ENCODE measurements at regions not wholly inside any gene's neighbourhood (a gene's known extent, or its start where the extent isn't known, plus 50 kb on each side); places are given as distances from the start of the nearest gene placed in this dataset.

GRCh38 chr3:182436547-182436946, 356.8 kb upstream of the ATP11B start:
- POLR2A ChIA-PET: no interaction called here

GRCh38 chr3:182438398-182438797, 354.9 kb upstream of the ATP11B start:
- intact Hi-C loops (cut with micrococcal nuclease; ENCODE audit: unreplicated experiment) (no loop called here), in situ Hi-C loops (cut with HindIII; ENCODE audit: low pct_unique_long_range_greater_than_20kb, low sequenced_read_pairs) (no loop called here)
- no peak for TF ChIP-seq TCF7L2 (IDR thresholded peaks at IDR 0.05; ENCODE audit: low read depth, low read length)
- TF ChIP-seq SIN3A (IDR thresholded peaks at IDR 0.05; ENCODE audit: borderline replicate concordance, insufficient read depth, low read depth, low read length): no peak
- TF ChIP-seq POLR2AphosphoS5 (IDR thresholded peaks at IDR 0.05; ENCODE audit: low read depth, low read length): no peak
- TF ChIP-seq REST (IDR thresholded peaks at IDR 0.05; ENCODE audit: insufficient read depth in 1 of 2, low read depth in 2 of 2, low read length in 1 of 2): no peak
- TF ChIP-seq CTCF (IDR thresholded peaks at IDR 0.05): no peak
- ATAC-seq (no peak), DNase-seq (ENCODE audit: low read depth, low spot score) (no peak)
- Histone ChIP-seq H3K4me1 (ENCODE audit: control insufficient read depth, insufficient read depth, low read length) (no peaks in the 10 kb centered on the region), H3K36me3 (ENCODE audit: control insufficient read depth, insufficient read depth, low read length) (no peaks in the 10 kb centered on the region), H3K27me3 (ENCODE audit: control insufficient read depth, insufficient read depth, low read length) (no peaks in the 10 kb centered on the region), H3K4me3 (ENCODE audit: low read depth in 2 of 2, low read length in 2 of 2) (no peak overlapping the region), H3K9me3 (ENCODE audit: control insufficient read depth, insufficient read depth, low read depth, low read length) (no peaks in the 10 kb centered on the region), H3K27ac (ENCODE audit: low read length) (no peak overlapping the region)
- POLR2A ChIA-PET: no interaction called here
- CTCF ChIA-PET: no interaction called here
- no TSS peak for BruUV-seq (replicated peaks)

More at GRCh38 chr3:182436547-182436946, 356.8 kb upstream of the ATP11B start:
- H3K4me3 ChIP-seq (ENCODE audit: low read depth in 2 of 2, low read length in 2 of 2): no peak overlapping the region
- no peaks in the 10 kb centered on the region for H3K36me3 ChIP-seq (ENCODE audit: control insufficient read depth, insufficient read depth, low read length)
- no peaks in the 10 kb centered on the region for H3K4me1 ChIP-seq (ENCODE audit: control insufficient read depth, insufficient read depth, low read length)
- intact Hi-C loops (cut with micrococcal nuclease; ENCODE audit: unreplicated experiment) (no loop called here), in situ Hi-C loops (cut with HindIII; ENCODE audit: low pct_unique_long_range_greater_than_20kb, low sequenced_read_pairs) (no loop called here)
- CTCF ChIA-PET: no interaction called here
- H3K9me3 ChIP-seq (ENCODE audit: control insufficient read depth, insufficient read depth, low read depth, low read length): no peaks in the 10 kb centered on the region
- BruUV-seq (replicated peaks): no TSS peak
- no peak for DNase-seq (ENCODE audit: low read depth, low spot score)
- no peak for TF ChIP-seq POLR2AphosphoS5 (IDR thresholded peaks at IDR 0.05; ENCODE audit: low read depth, low read length)
- H3K27ac ChIP-seq (ENCODE audit: low read length): no peak overlapping the region
- H3K27me3 ChIP-seq (ENCODE audit: control insufficient read depth, insufficient read depth, low read length): no peaks in the 10 kb centered on the region
- ATAC-seq: no peak

- H3K4me1 ChIP-seq (ENCODE audit: control insufficient read depth, insufficient read depth, low read length): no peaks in the 10 kb centered on the region
- in situ Hi-C loops (cut with HindIII; ENCODE audit: low pct_unique_long_range_greater_than_20kb, low sequenced_read_pairs): no loop called here
- no peaks in the 10 kb centered on the region for H3K36me3 ChIP-seq (ENCODE audit: control insufficient read depth, insufficient read depth, low read length)
- ChIA-PET CTCF (no interaction called here), POLR2A (no interaction called here)
- no peaks in the 10 kb centered on the region for H3K27me3 ChIP-seq (ENCODE audit: control insufficient read depth, insufficient read depth, low read length)
- no peak for ATAC-seq
- H3K9me3 ChIP-seq (ENCODE audit: control insufficient read depth, insufficient read depth, low read depth, low read length): no peaks in the 10 kb centered on the region
- no peak overlapping the region for H3K27ac ChIP-seq (ENCODE audit: low read length)
- TF ChIP-seq REST (IDR thresholded peaks at IDR 0.05; ENCODE audit: insufficient read depth in 1 of 2, low read depth in 2 of 2, low read length in 1 of 2) (no peak), SIN3A (IDR thresholded peaks at IDR 0.05; ENCODE audit: borderline replicate concordance, insufficient read depth, low read depth, low read length) (no peak), TCF7L2 (IDR thresholded peaks at IDR 0.05; ENCODE audit: low read depth, low read length) (no peak), CTCF (IDR thresholded peaks at IDR 0.05) (no peak), POLR2AphosphoS5 (IDR thresholded peaks at IDR 0.05; ENCODE audit: low read depth, low read length) (no peak)
- DNase-seq (ENCODE audit: low read depth, low spot score): no peak
- intact Hi-C loops (cut with micrococcal nuclease; ENCODE audit: unreplicated experiment): loop anchor here (5.0 kb wide), 1 partner anchor 1238 kb away; no protein-coding TSS in a partner anchor
- no TSS peak for BruUV-seq (replicated peaks)
- H3K4me3 ChIP-seq (ENCODE audit: low read depth in 2 of 2, low read length in 2 of 2): no peak overlapping the region
Observed at GRCh38 chr3:182440101-182440500, 353.2 kb upstream of the ATP11B start.

Measured in Panc1 (cell line).